Endothelial cell of umbilical vein (primary cell): ENCODE measurements at regions not wholly inside any gene's neighbourhood (a gene's known extent, or its start where the extent isn't known, plus 50 kb on each side); places are given as distances from the start of the nearest gene placed in this dataset.

ENCODE experiments used
- BruUV-seq: library from RNA; stranded (reverse); fragments of 400-500 nt; replicated peaks from 2 replicates; lab custom pipeline; 2021; lab: Mats Ljungman, UMichigan
- CTCF ChIA-PET: fragments of 300-600, 350-600 bp; sonication (Branson Sonifier 250); formaldehyde crosslinking; loops from one replicate; lab custom pipeline; 2021; ENCODE audit warnings: antibody characterized with exemption, inconsistent platforms; lab: Charles Lee
- POLR2A ChIA-PET: fragments of 300-600, 350-600 bp; sonication (Branson Sonifier 250); formaldehyde crosslinking; loops from one replicate; lab custom pipeline; 2021; ENCODE audit warnings: antibody characterized with exemption, inconsistent platforms; lab: Charles Lee
- DNase-seq: peaks from one replicate; pipeline ENCODE4 v3.0.0-alpha.2; 2011; ENCODE audit warnings: low read depth, low spot score
- FAIRE-seq: peaks from 2 replicates; lab custom pipeline; 2011; peaks lifted over from hg19 to GRCh38; lab: Jason Lieb, UNC
- H2AFZ ChIP-seq: 2 replicates; pipeline ENCODE4 v1.6.0; 2012; ENCODE audit warnings: low read depth, low read length, control low read depth, inconsistent platforms
- H3K27ac ChIP-seq: 2 replicates; pipeline ENCODE4 v1.5.1; 2011; ENCODE audit warnings: low read depth, mild to moderate bottlenecking, control low read depth, low read length, moderate library complexity; ENCODE audit not compliant: insufficient read depth
- H3K27me3 ChIP-seq, 2 experiments: 2 replicates each; pipeline versions ENCODE4 v1.6.0 to v1.6.1; 2011; ENCODE audit warnings: low read length in 2 of 2, mixed read lengths in 1 of 2; ENCODE audit not compliant: control insufficient read depth in 2 of 2, insufficient read depth in 2 of 2
- H3K36me3 ChIP-seq, 2 experiments: 2 replicates in 1 of 2; 3 replicates in 1 of 2; pipeline ENCODE4 v1.5.1; 2011; ENCODE audit warnings: low read length in 2 of 2, mild to moderate bottlenecking in 1 of 2, moderate library complexity in 1 of 2; ENCODE audit not compliant: control insufficient read depth in 2 of 2, insufficient read depth in 2 of 2; ENCODE audit errors: extremely low read depth in 1 of 2
- H3K4me1 ChIP-seq: 3 replicates; pipeline ENCODE4 v1.5.1; 2011; ENCODE audit warnings: mild to moderate bottlenecking, low read length; ENCODE audit not compliant: control insufficient read depth, insufficient read depth; ENCODE audit errors: extremely low read depth
- H3K4me2 ChIP-seq: 2 replicates; pipeline ENCODE4 v1.6.1; 2011; ENCODE audit warnings: low read length, control low read depth, mixed read lengths; ENCODE audit not compliant: insufficient read depth
- H3K4me3 ChIP-seq, 3 experiments: fragments of 200-600 bp in 1 of 3; sonication (generic), shearing (Covaris generic) in 1 of 3; replicated peaks in 1 of 3; 2 replicates each; pipeline ENCODE4 v1.5.1; 2011 to 2016; ENCODE audit warnings: control low read depth in 3 of 3, low read length in 3 of 3, mild to moderate bottlenecking in 2 of 3, inconsistent platforms in 1 of 3, low read depth in 1 of 3, moderate library complexity in 1 of 3; ENCODE audit not compliant: insufficient read depth in 1 of 3
- H3K79me2 ChIP-seq: 2 replicates; pipeline ENCODE4 v1.6.0; 2012; ENCODE audit warnings: low read length, inconsistent platforms; ENCODE audit not compliant: control insufficient read depth, insufficient read depth
- H3K9ac ChIP-seq: replicated peaks from 2 replicates; pipeline ENCODE3; 2011; ENCODE audit warnings: low read length, control low read depth; ENCODE audit not compliant: insufficient read depth; ENCODE audit errors: extremely low read depth
- H3K9me1 ChIP-seq: replicated peaks from 3 replicates; pipeline ENCODE4 v1.6.0; 2011; ENCODE audit warnings: mild to moderate bottlenecking, low read length; ENCODE audit not compliant: control insufficient read depth, insufficient read depth; ENCODE audit errors: extremely low read depth
- H3K9me3 ChIP-seq: replicated peaks from 2 replicates; pipeline ENCODE4 v1.5.1; 2012; ENCODE audit warnings: low read length, inconsistent platforms; ENCODE audit not compliant: control insufficient read depth, insufficient read depth
- H4K20me1 ChIP-seq: replicated peaks from 2 replicates; pipeline ENCODE3; 2011; ENCODE audit warnings: mild to moderate bottlenecking, low read length; ENCODE audit not compliant: control insufficient read depth, insufficient read depth; ENCODE audit errors: extremely low read depth
- CTCF ChIP-seq, 2 donors: IDR thresholded peaks; 1 replicate in 1 of 2; 2 replicates in 1 of 2; pipeline ENCODE4 v1.5.1; 2011; ENCODE audit warnings: low read length in 2 of 2, mild to moderate bottlenecking in 2 of 2, moderate library complexity in 2 of 2, control low read depth in 1 of 2, inconsistent platforms in 1 of 2, low read depth in 1 of 2; ENCODE audit not compliant: insufficient read depth in 1 of 2; ENCODE audit errors: extremely low read depth in 1 of 2
- EZH2 ChIP-seq: IDR thresholded peaks from 2 replicates; pipeline ENCODE4 v1.6.1; 2012; ENCODE audit warnings: borderline replicate concordance, low read depth, mild to moderate bottlenecking, moderate library complexity, low read length, inconsistent platforms; ENCODE audit not compliant: severe bottlenecking
- FOS ChIP-seq: IDR thresholded peaks from 2 replicates; pipeline ENCODE4 v1.6.1; 2011; ENCODE audit warnings: mild to moderate bottlenecking, low read length, moderate library complexity, borderline replicate concordance; ENCODE audit not compliant: insufficient read depth
- GATA2 ChIP-seq: IDR thresholded peaks from 2 replicates; pipeline ENCODE4 v1.7.0; 2011; ENCODE audit warnings: low read depth, mild to moderate bottlenecking, moderate library complexity, mixed read lengths, low read length; ENCODE audit not compliant: insufficient read length, insufficient read depth
- JUN ChIP-seq: IDR thresholded peaks from 2 replicates; pipeline ENCODE4 v1.6.1; 2011; ENCODE audit warnings: borderline replicate concordance, low read depth; ENCODE audit not compliant: insufficient read length, insufficient read depth
- MYC ChIP-seq: IDR thresholded peaks from one replicate; pipeline ENCODE4 v1.6.1; 2011; ENCODE audit warnings: mild to moderate bottlenecking, low read depth, low read length
- POLR2A ChIP-seq: IDR thresholded peaks from 2 replicates; pipeline ENCODE4 v1.6.1; 2012; ENCODE audit warnings: low read depth, mild to moderate bottlenecking, control low read depth, low read length
- POLR2AphosphoS5 ChIP-seq: IDR thresholded peaks from 2 replicates; pipeline ENCODE4 v1.6.1; 2012; ENCODE audit warnings: low read depth, mild to moderate bottlenecking, control low read depth, low read length, moderate library complexity; ENCODE audit not compliant: insufficient read depth
- dilution Hi-C: fragments of 300-500 bp; cut with MboI; formaldehyde crosslinking; loops from one replicate; pipeline ENCODE4 v1.15.0; 2019; ENCODE audit warnings: low sequenced_read_pairs; ENCODE audit not compliant: extremely low pct_ligation_motif_present
- intact Hi-C: fragments of 100-400 bp; cut with micrococcal nuclease; formaldehyde crosslinking; loops from one replicate; pipeline ENCODE4 v1.10.0; 2022
- TF ChIP-seq, protein P1 (sequence below): IDR thresholded peaks from 2 replicates; pipeline ENCODE4 v1.6.1; 2011; ENCODE audit not compliant: insufficient read depth, insufficient read length

DNA sequence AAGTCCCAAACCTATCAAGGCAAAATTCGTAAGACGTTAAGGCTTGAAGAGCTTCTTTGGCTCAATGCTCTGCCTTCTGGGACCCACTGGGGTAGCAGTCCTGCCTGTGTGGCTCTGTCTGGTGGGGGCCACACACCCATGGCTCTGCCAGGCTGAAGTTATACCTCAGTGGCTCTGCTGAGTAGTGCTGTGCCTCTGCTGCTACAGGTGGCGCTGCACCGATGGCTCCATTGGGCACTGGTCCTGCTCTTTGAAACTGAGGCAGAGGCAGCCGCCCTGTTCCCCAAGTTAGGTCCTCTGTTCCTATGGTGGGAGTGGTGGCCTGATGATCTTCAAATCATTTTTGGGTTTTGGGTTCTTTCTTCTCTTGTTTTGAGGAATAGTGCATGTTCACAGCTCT, 68.0 kb upstream of the AP4E1 start:
- H3K36me3 ChIP-seq, result no peaks in the 10 kb centered on the region
- H3K4me1 ChIP-seq, result no peaks in the 10 kb centered on the region
- POLR2A ChIA-PET, result no interaction called here
- DNase-seq (no peak), FAIRE-seq (no peak)
- TF ChIP-seq MYC (no peak), GATA2 (no peak), FOS (no peak), EZH2 (no peak), POLR2A (no peak), POLR2AphosphoS5 (no peak), JUN (no peak), CTCF (IDR thresholded peaks at IDR 0.05; ENCODE audit: extremely low read depth in 1 of 2, insufficient read depth in 1 of 2, low read depth in 1 of 2, low read length in 2 of 2) (no peak)
- TF ChIP-seq, protein P1, sequence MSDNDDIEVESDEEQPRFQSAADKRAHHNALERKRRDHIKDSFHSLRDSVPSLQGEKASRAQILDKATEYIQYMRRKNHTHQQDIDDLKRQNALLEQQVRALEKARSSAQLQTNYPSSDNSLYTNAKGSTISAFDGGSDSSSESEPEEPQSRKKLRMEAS, result no peak
- no peaks in the 10 kb centered on the region for H3K79me2 ChIP-seq
- H4K20me1 ChIP-seq, result no peaks in the 10 kb centered on the region
- H3K4me2 ChIP-seq, result no peak overlapping the region
- no peaks in the 10 kb centered on the region for H3K9me1 ChIP-seq
- H3K9me3 ChIP-seq, result no peaks in the 10 kb centered on the region
- H3K27me3 ChIP-seq, result peaks cover 0 to 2% of the 10 kb centered on the region in 2 experiments
- H3K4me3 ChIP-seq, result no peak overlapping the region
- intact Hi-C loops (no loop called here), dilution Hi-C loops (no loop called here)
- no peak overlapping the region for H3K27ac ChIP-seq
- CTCF ChIA-PET, result interaction anchor here (1.3 kb wide), 1 partner anchor 17 kb away, joined by 5 read pairs; no protein-coding TSS in a partner anchor
- no peak overlapping the region for H3K9ac ChIP-seq
- no TSS peak for BruUV-seq
- no peak overlapping the region for H2AFZ ChIP-seq
